DMS53 (cell line): ENCODE measurements at regions not wholly inside any gene's neighbourhood (a gene's known extent, or its start where the extent isn't known, plus 50 kb on each side); places are given as distances from the start of the nearest gene placed in this dataset.

ENCODE experiments used
- DNase-seq: peaks from one replicate; lab custom pipeline; 2025; lab: John Stamatoyannopoulos, UW

- no peak for DNase-seq
Measured at GRCh38 chr4:95987851-95988250, 148.0 kb downstream of the PDHA2 start.

- peak; percentile 34 for DNase-seq
Measured at GRCh38 chr4:95998311-95998710, 158.4 kb downstream of the PDHA2 start.

- no peak for DNase-seq
Measured at GRCh38 chr4:96003951-96004740, 164.3 kb downstream of the PDHA2 start.

GRCh38 chr4:96009427-96010119 is 169.7 kb downstream of the PDHA2 start:
- no peak for DNase-seq

GRCh38 chr4:96012687-96013086 is 172.8 kb downstream of the PDHA2 start:
- no peak for DNase-seq

GRCh38 chr4:96016634-96017299 is 176.9 kb downstream of the PDHA2 start:
- no peak for DNase-seq

- DNase-seq, result no peak
Measured at GRCh38 chr4:96025011-96025410, 185.1 kb downstream of the PDHA2 start.

- peak; percentile 59 for DNase-seq
Measured at GRCh38 chr4:96035727-96036126, 195.8 kb downstream of the PDHA2 start.

- DNase-seq, result no peak
Measured at GRCh38 chr4:96036781-96037180, 196.9 kb downstream of the PDHA2 start.

- no peak for DNase-seq
Measured at GRCh38 chr4:96037705-96038104, 197.8 kb downstream of the PDHA2 start.

- no peak for DNase-seq
Measured at GRCh38 chr4:96039217-96039616, 199.3 kb downstream of the PDHA2 start.

- no peak for DNase-seq
Measured at GRCh38 chr4:96039803-96040436, 200.0 kb downstream of the PDHA2 start.

GRCh38 chr4:96044971-96045370 is 205.1 kb downstream of the PDHA2 start:
- DNase-seq, result no peak

- no peak for DNase-seq
Measured at GRCh38 chr4:96052827-96053226, 212.9 kb downstream of the PDHA2 start.

GRCh38 chr4:96056346-96056934 is 216.5 kb downstream of the PDHA2 start:
- no peak for DNase-seq

GRCh38 chr4:96063639-96064038 is 223.7 kb downstream of the PDHA2 start:
- no peak for DNase-seq

GRCh38 chr4:96073461-96073860 is 233.6 kb downstream of the PDHA2 start:
- no peak for DNase-seq

- DNase-seq, result peak; percentile 12
Measured at GRCh38 chr4:96092151-96092705, 252.3 kb downstream of the PDHA2 start.

GRCh38 chr4:96093057-96093456 is 253.2 kb downstream of the PDHA2 start:
- peak; percentile 39 for DNase-seq

GRCh38 chr4:96093563-96093962 is 253.7 kb downstream of the PDHA2 start:
- no peak for DNase-seq

GRCh38 chr4:96094183-96094582 is 254.3 kb downstream of the PDHA2 start:
- no peak for DNase-seq
